GM13977 (cell line): ENCODE measurements at regions not wholly inside any gene's neighbourhood (a gene's known extent, or its start where the extent isn't known, plus 50 kb on each side); places are given as distances from the start of the nearest gene placed in this dataset.

Source experiments
- DNase-seq: peaks from one replicate; pipeline ENCODE4 v3.0.0; 2012; ENCODE audit warnings: low spot score
- in situ Hi-C: fragments of 300-500 bp; cut with MboI; formaldehyde crosslinking; loops from one replicate; pipeline ENCODE4 v1.12.0; 2022; ENCODE audit warnings: low sequenced_read_pairs, low pct_unique_long_range_greater_than_20kb, mixed read lengths, inconsistent platforms; ENCODE audit not compliant: unreplicated experiment
- TF ChIP-seq, protein P1 (sequence below): IDR thresholded peaks from 2 replicates; pipeline ENCODE4 v1.5.1; 2012; ENCODE audit warnings: mild to moderate bottlenecking, control low read depth; ENCODE audit not compliant: insufficient read depth; ENCODE audit errors: extremely low read depth, missing control alignments

DNA sequence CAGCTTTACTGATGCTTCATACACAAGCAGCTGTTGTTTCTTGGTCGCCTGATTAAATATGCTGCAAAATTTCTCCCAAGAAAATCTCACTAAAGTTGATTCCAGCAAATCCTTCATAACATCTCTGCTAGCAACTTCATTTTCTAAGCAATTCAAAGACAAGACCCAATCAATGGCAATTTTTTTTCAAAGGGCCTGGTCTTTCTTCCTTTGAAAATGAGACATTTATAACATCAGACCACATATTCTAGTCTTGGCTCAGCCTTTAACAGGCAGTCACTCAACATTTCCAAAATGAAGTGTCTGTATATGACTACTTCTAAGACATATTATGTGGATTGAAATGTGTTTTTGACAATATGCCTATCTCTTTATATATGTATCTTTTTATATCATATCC lies 702.6 kb downstream of the KCNA4 start:
- DNase-seq, result no peak
- in situ Hi-C loops, result no loop called here
- TF ChIP-seq, protein P1, sequence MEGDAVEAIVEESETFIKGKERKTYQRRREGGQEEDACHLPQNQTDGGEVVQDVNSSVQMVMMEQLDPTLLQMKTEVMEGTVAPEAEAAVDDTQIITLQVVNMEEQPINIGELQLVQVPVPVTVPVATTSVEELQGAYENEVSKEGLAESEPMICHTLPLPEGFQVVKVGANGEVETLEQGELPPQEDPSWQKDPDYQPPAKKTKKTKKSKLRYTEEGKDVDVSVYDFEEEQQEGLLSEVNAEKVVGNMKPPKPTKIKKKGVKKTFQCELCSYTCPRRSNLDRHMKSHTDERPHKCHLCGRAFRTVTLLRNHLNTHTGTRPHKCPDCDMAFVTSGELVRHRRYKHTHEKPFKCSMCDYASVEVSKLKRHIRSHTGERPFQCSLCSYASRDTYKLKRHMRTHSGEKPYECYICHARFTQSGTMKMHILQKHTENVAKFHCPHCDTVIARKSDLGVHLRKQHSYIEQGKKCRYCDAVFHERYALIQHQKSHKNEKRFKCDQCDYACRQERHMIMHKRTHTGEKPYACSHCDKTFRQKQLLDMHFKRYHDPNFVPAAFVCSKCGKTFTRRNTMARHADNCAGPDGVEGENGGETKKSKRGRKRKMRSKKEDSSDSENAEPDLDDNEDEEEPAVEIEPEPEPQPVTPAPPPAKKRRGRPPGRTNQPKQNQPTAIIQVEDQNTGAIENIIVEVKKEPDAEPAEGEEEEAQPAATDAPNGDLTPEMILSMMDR, result no peak

DNA sequence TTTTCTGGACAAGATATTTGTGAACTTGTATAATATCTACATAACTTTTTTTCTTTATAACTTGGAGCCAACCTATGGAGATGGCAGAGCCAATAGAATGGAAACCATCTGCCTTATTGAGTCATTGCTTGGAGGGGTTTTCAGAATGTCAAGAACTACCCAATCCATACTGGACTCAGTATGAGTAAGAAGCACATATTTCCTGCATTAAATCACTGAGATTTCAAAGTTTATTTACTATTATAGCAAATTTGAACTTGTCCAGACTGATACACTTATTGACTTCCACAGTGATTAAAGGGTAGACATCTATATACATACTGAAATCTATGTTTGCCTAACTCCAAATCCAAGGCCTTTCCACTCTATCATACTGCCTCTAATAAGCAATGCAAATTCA lies 704.0 kb downstream of the KCNA4 start:
- in situ Hi-C loops, result no loop called here
- TF ChIP-seq, protein P1, result no peak
- no peak for DNase-seq

DNA sequence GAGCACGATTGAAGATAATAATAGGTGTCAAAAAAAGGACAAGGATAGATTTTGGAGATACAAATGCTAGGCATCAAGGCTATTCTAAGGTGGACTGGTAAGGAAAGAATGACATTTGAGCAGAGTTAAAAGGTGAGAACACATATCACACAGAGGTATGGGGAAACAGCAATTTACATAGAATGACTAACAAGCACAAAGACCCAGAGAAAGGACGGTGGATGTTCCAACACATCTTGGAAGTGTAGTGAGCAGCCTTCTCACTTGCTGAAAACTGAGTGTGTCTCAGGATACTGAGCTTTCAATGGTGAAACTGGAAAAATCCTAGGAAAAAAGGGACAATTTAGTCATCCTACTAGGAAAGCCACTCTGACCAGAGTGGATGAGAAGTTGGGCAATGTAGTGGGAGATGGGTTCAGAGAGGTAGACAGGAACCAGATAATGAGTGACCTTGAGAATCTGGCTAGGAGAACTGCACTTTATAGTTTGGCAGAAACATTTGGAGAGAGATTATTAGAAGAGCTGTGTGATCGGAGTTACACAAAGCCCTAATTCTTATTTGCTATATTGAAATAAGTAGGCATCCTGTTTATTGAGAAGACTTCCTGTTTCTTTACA lies 706.0 kb downstream of the KCNA4 start:
- DNase-seq, result no peak
- TF ChIP-seq, protein P1, result no peak
- in situ Hi-C loops, result no loop called here

DNA sequence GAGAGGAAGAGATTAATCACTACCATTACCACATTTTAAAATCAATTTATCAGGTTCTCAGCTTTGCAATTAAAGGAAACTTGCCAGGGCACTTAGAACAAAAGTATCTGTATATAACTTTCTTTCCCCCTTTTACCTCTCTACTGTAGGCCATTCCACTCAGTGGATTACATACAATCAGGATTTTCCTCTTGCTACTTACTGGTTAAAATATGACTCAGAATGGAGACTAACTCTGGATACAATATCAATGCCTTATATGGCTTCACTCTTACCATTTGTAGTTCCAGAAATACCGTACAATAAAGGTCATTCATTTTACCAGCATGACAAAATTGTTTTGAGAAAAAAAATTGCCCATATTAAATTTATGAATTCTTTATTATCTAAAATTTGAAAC lies 706.8 kb downstream of the KCNA4 start:
- in situ Hi-C loops, result no loop called here
- TF ChIP-seq, protein P1, result no peak
- no peak for DNase-seq

DNA sequence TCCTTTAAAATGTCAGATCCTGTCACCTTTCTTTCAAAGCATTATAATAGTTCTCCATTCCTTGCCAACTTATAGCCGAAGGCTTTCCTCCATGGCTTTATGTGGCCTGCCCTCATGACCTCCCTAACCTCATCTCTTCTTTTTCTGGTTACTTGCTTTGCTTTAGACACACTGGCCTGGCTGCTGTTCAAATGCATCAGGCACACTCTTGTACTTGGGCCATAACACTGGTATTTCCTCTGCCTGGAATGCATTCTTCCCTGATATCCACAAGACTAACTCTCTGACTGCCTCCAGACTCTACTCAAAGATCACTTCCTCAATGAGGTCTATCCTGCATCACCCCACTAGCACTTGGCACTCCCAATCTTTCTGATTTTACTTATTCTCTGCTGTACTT lies 710.3 kb downstream of the KCNA4 start:
- TF ChIP-seq, protein P1, result no peak
- in situ Hi-C loops, result no loop called here
- DNase-seq, result no peak

DNA sequence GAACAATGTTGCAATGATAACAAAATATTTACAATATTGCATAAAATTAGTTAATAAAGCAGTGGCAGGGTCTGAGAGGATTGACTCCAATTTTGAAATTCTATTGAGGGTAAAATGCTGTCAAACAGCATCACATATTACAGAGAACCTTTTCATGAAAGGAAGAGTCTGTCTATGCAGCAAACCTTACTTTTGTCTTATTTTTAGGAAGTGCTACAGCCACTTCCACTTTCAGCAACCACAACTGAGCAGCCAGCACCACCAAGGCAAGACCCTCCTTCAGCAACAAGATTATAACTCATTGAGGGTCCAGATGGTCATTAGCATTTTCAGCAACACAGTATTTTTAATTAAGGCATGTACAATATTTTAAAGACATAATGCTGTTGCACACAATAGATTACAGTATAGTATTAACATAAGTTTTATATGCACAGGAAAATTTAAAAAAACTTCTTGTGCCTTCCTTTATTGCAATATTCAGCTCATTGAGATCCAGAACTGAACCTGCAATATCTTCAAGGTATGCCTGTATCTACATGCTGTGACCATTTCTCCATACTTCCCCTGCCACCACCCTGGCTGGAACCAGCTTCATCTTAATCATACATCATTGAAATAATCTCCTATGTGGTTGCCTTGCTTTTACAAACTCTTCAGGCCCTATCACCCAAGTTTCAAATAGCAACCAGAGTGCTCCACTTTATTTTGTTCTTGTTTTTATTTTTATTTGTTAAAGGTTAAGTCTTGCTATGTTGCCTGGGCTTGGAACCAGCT lies 711.2 kb downstream of the KCNA4 start:
- in situ Hi-C loops, result no loop called here
- no peak for DNase-seq
- TF ChIP-seq, protein P1, result no peak

DNA sequence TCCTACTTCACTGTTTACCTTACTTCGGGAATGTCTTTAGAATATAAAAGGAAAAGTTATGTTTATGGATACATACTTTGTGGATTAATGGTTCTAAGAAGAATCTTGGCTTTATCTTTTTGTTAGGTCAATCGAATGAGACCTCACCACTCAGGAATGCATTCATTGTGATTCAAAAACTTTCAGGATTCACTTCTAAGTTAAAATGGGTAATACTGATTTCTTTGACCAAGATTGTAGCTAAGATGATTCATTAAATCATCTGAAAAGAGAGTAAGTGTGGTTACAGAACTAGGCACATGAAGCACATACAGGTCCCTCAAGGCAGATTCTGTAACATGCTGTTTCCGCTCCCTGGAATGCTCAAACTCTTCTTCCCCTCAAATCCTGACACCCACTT lies 716.4 kb downstream of the KCNA4 start:
- TF ChIP-seq, protein P1, result no peak
- no peak for DNase-seq

More for the DNA sequence above, 716.4 kb downstream of the KCNA4 start:
- in situ Hi-C loops, result no loop called here
